HG03460 (cell line): ENCODE measurements at regions not wholly inside any gene's neighbourhood (a gene's known extent, or its start where the extent isn't known, plus 50 kb on each side); places are given as distances from the start of the nearest gene placed in this dataset.

ENCODE experiments used
- ATAC-seq: cut with Tn5 transposase; IDR thresholded peaks from one replicate; pipeline ENCODE4 v1.9.1; 2021; ENCODE audit not compliant: unreplicated experiment

DNA sequence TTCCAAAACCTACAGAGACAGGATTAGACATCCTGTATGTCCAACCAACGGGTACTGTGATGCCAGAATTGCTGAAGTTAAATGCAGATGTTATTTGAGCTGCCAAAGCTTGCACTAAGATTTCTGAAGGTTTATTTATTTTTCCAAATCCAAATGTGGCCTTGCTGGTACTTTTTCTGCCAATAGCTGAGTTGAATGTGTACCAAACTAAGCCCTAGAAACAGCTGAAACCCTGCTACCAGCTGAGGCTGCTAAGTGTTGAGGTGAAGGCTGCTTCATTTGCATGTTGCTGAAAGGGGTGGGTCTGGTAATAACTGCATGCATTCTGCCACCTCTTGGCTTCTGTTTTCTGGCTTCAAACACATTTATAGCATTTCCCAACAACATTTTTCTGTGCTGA lies 366.5 kb downstream of the FAT4 start:
- ATAC-seq = no peak

DNA sequence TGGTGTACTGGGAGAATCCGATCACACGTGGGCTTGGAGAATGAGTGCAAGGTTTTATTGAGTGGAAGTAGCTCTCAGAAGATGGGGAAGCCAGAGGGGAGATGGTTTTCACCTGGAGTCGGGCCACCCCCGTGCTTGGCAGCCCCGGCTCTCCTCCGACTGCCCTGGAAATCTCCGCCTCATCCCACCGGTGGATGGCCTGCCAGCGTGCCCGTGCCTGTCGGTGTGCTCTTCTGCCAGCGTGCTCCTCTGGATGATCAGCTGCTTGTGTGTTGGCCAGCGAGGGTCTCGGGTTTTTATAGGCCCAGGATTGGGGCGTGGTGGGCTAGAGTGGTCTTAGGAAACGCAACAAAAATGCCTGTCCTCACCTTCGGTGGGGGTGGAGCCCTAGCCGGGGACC lies 368.0 kb downstream of the FAT4 start:
- no peak for ATAC-seq

DNA sequence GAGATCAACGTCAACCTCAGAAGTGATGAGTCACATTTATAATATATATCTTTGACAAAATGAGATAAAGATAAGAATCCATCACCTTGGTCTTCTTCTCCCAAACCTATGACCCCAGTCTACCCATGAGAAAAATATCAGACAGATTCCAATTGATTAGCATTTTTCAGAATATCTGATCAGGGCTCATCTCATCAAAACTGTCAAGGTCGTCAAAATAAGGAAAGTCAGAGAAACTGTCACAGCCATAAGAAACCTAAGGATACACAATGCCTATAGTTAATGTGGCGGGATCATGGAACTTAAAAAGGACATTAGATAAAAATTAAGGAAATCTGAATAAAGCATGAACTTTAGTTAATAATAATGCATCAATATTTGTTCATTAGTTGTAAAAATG lies 374.1 kb downstream of the FAT4 start:
- no peak for ATAC-seq

DNA sequence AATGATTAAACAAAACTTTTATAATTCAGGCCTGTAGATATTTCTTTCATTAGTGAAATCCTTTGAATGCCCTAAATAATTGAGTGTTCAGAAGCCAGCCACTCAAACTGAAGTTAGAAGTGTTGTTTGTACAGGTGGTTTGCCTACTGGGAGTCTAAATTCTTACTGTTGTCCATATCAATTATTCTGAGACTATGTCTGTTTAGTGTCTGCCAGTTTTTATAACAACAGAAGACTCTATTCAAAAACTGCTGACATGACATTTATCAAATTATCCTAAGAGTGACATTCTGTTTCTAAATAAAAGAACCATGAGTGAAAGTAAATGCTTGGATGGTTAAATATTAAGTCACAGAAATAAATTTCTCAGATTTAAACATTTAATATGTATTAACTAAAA lies 375.1 kb downstream of the FAT4 start:
- ATAC-seq = no peak

DNA sequence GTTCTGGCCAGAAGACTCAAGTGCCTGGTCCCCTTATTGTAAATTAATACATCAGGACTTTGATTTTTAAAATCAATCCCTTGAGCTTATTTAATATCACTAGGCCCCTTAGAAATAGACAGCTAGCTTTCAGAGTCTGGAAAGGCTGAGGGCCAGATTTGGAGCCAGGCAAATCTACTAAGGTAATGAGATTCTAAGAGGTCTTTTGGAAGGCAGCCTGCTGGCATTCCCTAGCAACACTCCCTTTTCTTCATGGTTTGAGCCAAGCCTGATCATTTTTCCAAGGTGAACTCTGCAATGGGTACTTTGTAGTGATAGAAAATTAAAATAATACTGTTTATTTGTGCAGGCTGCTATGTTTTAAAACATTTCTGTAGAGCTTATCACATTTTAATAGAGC lies 378.5 kb downstream of the FAT4 start:
- no peak for ATAC-seq

DNA sequence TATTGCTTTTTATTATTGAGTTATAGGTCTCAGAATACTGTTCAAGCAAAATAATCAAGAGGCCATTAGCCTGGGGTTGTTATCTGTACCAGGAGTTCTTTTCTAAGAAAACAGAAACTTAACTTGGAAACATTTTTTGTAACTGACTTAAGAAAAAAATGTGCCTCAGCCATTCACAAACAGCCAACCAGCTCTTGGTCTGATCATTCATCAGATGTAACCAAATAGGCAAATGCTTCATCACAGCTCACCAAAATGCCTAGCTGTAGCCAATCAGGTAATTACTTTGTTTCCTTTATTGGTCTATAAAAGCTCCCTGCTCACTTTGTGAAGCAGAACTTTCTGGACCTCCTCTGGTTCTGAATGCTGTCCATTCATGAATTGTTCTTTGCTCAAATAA lies 387.7 kb downstream of the FAT4 start:
- ATAC-seq = no peak

DNA sequence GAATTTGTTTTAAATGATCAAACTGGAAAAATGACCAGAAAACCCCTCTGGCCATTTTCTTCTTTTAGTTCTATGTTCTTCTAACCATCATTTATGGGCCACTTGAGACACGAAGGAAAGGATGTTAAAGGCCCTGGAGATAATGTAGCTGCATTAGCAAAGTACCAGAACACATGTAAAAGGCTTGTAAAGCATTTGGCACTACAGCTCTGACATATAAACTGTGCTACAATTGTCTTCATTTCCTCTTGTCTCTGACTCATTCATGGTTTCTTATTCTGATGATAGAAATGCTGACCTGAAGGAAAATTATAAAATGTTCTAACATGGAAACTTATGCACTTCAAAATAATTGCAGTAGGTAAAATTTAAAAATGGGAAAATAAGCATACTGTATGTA lies 388.7 kb downstream of the FAT4 start:
- ATAC-seq = no peak

DNA sequence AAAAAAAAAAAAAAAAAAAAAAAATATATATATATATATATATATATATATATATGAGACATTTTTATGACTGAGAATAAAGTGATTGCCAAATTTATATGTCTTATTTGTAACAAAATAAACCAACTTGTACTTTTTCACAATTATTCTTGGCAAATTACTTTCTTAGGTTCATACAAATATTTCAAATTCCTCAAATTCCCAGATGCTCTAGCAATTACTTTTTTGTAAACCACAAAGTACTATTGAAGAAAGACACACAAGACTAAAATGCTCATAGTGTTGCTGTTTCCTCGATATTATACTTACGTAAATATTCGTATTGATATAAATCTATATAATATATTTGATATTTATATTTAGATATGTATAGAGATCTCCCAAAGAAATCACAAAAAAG lies 390.0 kb downstream of the FAT4 start:
- no peak for ATAC-seq

DNA sequence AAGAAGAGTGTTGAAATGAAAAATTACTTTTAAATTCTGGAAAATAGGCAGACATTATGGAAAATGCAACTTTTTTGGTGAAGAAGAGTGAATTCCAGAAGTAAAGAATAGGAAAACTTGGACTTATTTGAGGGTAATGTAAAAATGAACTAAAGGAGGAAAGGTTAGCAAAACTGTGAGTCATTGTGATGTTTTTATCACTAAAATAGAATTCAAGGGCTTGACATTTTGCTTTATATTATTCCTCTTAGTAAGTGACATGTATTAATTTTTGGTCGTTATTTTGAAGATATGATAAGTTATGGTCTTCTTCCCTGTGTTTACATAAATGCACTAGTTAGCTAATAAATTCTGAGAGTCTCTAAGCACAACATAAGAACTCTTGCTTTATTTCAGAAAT lies 390.9 kb downstream of the FAT4 start:
- ATAC-seq = no peak

DNA sequence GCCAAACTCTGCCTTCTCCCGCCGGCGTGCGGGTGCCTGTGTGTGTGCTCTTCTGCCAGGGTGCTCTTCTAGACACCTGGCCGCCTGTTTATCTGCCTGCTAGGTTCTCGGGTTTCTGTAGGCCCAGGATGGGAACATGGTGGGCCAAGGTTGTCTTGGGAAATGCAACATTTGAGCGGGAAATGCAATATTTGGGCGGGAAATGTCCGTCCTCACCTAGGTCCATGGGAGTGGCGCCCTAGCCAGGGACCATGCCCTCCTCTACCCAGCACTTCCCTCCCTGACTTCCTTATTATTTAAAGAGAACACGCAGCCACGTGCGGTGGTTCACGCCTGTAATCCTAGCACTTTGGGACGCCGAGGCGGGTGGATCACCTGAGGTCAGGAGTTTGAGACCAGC lies 392.6 kb downstream of the FAT4 start:
- no peak for ATAC-seq

DNA sequence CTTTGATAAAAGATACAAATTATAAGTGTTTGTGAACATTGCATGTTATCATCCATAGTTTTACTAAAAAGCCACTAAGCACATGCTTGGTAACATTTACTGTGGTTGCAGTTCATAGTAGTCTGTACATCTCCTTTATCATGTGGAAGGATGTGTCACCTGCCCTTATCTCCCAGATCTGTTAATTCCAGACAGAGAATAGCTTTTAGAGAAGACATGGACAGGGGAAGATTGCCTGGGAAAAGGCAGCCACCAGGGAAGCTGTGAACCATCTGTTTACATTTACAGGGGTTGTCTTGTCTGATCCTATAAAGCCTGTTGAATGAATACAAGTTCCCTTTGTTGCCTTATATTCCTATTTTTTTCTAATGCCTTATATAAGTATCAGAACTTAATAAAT lies 396.0 kb downstream of the FAT4 start:
- no peak for ATAC-seq

DNA sequence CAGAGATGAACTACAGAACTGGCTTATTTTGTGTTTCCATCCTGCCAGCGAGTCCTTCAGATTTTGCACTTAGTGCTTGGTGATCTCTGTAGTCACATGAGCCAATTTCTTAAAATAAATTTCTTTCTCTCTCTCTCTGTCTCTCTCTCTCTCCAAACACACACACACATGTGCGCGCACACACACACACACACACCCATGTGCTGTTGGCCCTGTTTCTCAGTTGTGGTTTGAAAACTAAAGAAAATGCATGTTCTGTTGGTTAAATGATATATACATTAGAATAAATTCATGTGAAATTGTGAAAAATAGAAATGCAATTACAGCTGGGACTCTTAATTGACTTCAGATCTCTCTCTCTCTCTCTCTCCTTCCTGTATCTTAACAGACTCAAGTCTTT lies 399.3 kb downstream of the FAT4 start:
- ATAC-seq = no peak

DNA sequence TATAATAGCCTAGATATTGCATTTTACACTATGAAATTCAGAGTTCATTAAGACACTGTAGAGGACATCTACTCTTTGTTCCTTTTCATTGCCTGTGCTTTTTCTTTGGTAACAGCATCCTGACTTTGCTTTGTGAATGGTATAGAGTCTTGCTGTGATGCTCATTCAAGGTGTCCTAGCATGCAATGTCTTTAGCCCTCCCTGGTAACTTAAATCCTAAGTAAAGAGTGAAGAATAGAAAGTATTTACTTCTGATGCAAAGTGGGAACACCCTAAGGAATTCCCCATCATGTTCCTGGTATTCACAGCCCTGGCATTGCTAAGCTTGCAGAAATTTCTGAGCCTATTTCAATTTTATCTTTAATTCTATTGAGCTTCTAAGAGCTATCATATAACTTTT lies 400.1 kb downstream of the FAT4 start:
- no peak for ATAC-seq

DNA sequence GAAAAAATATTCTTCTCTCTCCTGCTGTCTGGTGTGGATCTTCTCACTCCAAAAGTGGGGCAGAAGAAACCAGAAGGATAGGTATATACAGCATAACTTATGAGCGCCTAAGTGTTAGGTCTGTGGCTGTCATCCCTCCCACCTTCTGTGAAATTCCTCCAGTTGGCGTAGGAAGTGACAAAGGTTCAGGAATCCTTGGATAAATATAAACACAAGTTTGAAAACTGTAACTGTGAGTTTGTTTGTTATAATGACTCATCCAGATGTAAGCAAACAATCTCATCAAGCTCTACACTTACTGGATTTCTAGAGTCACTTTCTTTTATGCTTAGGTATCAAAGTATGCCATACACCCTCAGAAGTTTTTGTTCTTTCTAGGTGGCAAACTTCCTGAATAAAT lies 405.2 kb downstream of the FAT4 start:
- ATAC-seq = no peak

DNA sequence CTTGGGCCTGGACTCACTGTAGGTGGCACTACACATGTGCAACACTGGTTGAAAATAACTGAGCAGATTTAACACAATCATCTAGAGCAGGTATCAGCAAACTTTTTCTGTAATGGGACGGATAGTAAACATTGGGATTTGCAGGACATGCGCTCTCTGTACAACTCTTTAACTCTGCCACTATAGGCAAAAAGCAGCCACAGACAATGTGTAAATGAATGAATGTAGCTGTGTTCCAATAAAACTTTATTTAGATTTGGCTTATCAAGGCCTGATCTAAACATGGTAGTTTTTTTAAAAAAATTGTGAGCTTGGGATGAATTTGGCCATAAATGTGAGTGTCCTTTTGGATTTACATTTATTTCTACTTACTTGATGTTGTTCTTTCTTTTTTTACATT lies 407.3 kb downstream of the FAT4 start:
- no peak for ATAC-seq

DNA sequence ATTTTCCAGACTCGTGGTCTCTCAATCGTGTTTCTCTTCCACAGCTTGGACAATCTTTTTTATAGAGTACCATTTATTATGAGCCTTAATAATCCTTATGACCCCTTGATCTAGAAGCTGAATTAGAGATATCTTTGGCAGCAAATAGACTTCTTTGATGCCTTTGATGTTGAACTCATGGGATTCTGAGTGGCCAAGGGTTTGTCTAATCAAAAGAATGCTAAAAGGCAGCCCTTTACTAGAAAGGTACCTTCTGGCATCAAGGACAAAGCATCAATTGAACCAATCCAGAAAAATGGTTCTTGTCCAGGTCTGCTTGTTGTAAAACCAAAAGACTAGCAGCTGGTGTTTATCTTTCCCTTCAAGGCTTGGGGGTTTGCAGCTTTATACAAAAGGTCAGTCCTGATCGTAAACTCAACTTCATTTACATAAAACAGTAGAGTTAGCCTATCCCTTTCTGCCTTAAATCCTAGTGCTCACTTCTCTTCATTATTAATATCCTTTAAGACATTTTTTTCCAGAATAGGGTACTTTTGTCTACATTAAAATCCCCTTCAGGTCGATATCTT lies 411.3 kb downstream of the FAT4 start:
- ATAC-seq = no peak

DNA sequence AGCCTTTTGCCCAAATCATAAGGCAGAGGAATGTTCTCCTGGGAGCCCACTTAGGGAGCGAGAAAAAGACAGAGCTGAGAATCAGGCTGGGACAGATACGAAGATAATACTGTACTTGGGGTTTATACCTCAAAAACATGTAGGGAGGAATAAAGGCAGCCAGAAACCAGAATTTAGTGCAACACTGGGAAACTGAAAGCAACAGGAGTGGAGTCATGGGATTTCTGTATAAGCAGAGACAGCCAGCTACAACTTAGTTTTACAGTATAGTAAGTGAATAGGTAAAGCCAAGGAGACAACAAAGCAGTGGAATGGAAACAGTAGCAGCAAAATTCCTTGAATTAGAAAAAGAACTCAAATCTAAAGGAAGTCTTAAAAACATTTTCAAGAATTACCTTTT lies 413.2 kb downstream of the FAT4 start:
- no peak for ATAC-seq

DNA sequence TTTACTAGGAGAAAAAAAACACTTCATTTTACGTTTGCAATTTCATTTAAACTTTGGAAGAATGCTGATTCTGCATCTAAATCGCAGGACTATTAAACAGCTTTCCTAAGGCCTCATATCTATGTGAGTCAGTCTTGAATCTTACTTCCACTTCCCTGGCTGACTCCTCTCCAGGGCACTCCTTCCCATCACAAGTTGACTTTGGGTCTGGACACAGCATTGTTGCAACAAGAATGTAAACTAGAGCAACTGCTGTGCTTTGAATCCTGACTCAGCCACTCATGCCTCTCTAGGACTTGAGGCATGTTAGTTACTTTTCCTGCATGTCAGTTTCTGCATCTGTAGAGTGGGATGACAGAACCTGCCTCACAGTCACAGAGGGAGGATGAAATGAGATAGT lies 413.8 kb downstream of the FAT4 start:
- no peak for ATAC-seq

DNA sequence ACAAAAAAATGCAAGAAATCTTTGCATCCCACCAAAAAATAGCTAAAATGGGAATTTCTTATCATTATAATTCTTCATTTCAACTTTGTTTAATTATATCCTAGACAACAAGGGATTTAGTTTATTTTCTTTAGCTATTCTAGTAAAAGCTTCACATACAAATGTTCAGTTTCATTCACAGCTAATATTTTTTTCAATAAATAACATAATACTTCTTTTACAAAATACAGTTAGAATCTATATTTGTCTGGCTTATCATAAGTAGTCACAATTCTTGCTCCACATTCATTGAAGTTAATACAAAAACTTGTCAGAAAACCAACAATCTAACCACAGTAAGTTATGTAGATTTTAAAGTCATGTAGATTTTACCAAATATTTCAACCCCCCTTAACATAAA lies 414.4 kb downstream of the FAT4 start:
- no peak for ATAC-seq

DNA sequence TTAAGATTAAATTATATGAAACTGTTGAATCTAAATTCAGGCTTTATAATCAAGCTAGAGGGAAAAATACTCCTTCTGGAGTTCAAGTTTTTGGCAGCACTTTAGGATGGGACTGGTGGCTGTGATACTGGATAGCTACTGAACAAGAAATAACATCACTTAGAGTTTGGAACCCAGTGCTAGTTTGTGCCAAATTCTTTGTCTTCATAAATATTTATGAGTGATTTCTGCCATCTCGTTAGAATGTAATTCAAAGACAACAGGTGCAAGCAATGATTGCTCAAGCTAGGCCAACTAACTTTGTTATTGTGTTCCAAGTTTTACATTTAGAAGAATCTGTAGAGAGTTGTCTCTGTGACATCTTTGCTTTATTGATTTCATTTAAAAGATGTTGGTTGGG lies 417.9 kb downstream of the FAT4 start:
- no peak for ATAC-seq

DNA sequence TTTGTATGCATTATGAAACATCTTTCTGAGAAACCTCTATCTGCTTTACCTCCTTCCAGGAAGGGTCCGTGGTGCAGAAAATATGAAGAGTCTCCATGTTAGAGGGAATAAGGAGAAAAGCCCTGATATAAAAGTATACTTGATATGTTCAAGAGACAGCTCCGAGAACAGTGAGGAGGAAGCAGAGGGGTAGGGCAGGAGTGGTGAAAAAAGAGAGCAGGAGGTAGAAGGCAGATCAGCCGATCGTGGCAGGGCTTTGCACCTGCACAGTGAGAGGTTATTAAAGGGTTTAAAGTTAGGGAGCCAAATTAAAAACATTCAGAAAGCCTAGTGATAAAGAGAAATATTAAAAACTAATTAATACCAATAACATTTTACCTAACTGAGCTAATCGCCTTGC lies 419.7 kb downstream of the FAT4 start:
- no peak for ATAC-seq

DNA sequence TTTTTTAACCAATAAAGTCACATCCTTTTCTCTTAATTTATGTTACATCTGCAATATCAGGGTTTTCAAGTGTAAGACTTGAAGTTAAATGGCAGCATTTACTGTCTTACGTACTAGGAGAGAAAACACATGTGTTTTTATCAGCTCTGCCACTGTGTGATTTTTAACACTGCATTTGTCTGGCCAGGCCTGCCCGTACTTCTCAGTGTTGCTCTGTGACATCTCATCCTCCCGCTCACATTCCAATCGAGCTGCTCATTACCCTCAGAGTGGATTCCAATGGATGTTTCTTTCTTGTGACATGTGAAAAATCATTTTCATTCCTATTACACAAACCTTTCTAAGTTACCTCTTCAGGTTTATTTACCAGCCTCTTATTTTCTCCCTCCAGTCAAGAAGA lies 420.3 kb downstream of the FAT4 start:
- no peak for ATAC-seq

DNA sequence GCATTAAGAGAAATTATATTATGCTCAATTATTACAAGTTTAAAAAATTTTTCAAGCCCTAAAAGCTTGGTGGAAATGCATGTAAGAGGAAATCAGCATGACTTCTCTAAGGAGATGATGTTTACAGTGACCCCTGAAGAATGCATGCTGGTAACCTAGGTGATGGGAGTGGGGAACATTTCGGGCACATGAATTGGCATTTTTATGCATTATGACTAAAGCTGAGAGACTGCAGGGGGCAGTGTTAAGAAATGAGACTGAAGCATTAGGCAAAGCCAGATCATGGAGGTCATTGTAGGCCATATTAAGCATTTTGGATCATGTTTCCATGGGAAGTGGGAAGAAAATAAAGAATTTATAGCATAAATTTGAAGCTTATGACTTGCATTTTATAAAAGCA lies 421.3 kb downstream of the FAT4 start:
- no peak for ATAC-seq

DNA sequence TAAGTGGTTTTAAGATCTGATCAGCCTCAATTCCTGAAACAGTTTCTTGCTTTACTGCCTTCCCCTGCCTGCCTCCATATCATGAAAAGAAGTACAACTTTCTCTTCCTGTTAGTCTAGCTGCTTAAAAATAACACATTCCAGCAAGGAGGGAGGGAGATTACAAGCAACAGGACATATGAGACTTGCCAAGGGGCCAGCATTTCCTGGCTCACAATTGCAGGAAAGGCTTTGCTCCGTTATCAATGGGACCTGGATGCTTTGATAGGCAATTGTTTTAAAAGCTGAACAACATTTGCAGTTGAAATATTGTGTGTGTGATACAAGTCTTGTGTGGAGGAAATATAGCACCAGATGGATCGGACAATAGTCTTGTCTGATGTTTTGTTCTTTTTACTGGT lies 425.0 kb downstream of the FAT4 start:
- ATAC-seq = no peak
